G401.6 (cell line): ENCODE measurements at regions not wholly inside any gene's neighbourhood (a gene's known extent, or its start where the extent isn't known, plus 50 kb on each side); places are given as distances from the start of the nearest gene placed in this dataset.

Experiments used
- FAIRE-seq: peaks from 2 replicates; lab custom pipeline; 2012; peaks lifted over from hg19 to GRCh38; lab: Jason Lieb, UNC

- FAIRE-seq, result no peak
Observed at GRCh38 chr2:18719978-18720775, 130.8 kb upstream of the NT5C1B start.

- FAIRE-seq, result no peak
Observed at GRCh38 chr2:18708203-18708715, 118.9 kb upstream of the NT5C1B start.

- FAIRE-seq, result no peak
Observed at GRCh38 chr2:18706001-18706400, 116.6 kb upstream of the NT5C1B start.

GRCh38 chr2:18704276-18704675 lies 114.9 kb upstream of the NT5C1B start:
- no peak for FAIRE-seq

- FAIRE-seq, result no peak
Observed at GRCh38 chr2:18703555-18703954, 114.2 kb upstream of the NT5C1B start.

GRCh38 chr2:18701981-18702380 lies 112.6 kb upstream of the NT5C1B start:
- FAIRE-seq, result no peak

GRCh38 chr2:18701546-18701945 lies 112.2 kb upstream of the NT5C1B start:
- FAIRE-seq, result no peak

GRCh38 chr2:18690342-18690741 lies 101.0 kb upstream of the NT5C1B start:
- FAIRE-seq, result no peak

- FAIRE-seq, result no peak
Observed at GRCh38 chr2:18684206-18685038, 95.1 kb upstream of the NT5C1B start.

- no peak for FAIRE-seq
Observed at GRCh38 chr2:18682681-18683080, 93.3 kb upstream of the NT5C1B start.

GRCh38 chr2:18677280-18677679 lies 87.9 kb upstream of the NT5C1B start:
- no peak for FAIRE-seq

- no peak for FAIRE-seq
Observed at GRCh38 chr2:18674309-18674708, 84.9 kb upstream of the NT5C1B start.

GRCh38 chr2:18671363-18671762 lies 82.0 kb upstream of the NT5C1B start:
- FAIRE-seq, result no peak

GRCh38 chr2:18668221-18668620 lies 78.9 kb upstream of the NT5C1B start:
- FAIRE-seq, result no peak

- FAIRE-seq, result no peak
Observed at GRCh38 chr2:18664421-18664820, 75.1 kb upstream of the NT5C1B start.

GRCh38 chr2:18663861-18664260 lies 74.5 kb upstream of the NT5C1B start:
- no peak for FAIRE-seq

GRCh38 chr2:18662689-18663088 lies 73.3 kb upstream of the NT5C1B start:
- FAIRE-seq, result no peak

GRCh38 chr2:18659915-18660314 lies 70.5 kb upstream of the NT5C1B start:
- FAIRE-seq, result no peak

GRCh38 chr2:18656048-18656447 lies 66.7 kb upstream of the NT5C1B start:
- no peak for FAIRE-seq

- no peak for FAIRE-seq
Observed at GRCh38 chr2:18651842-18652774, 62.7 kb upstream of the NT5C1B start.

GRCh38 chr2:18650221-18650620 lies 60.9 kb upstream of the NT5C1B start:
- FAIRE-seq, result no peak

- no peak for FAIRE-seq
Observed at GRCh38 chr2:18649502-18650135, 60.2 kb upstream of the NT5C1B start.
